Osteocyte (in vitro differentiated cells): ENCODE measurements at regions not wholly inside any gene's neighbourhood (a gene's known extent, or its start where the extent isn't known, plus 50 kb on each side); places are given as distances from the start of the nearest gene placed in this dataset.
"Not testable (repeated sequence)": the region's sequence is repeated elsewhere in the genome, so short reads cannot be mapped to it uniquely, and the experiment has no call there.

ENCODE experiments used
- DNase-seq: peaks from one replicate; pipeline ENCODE4 v3.0.0; 2021; ENCODE audit warnings: mixed read lengths; ENCODE audit not compliant: unreplicated experiment; ENCODE audit errors: extremely low spot score
- H3K27ac Mint-ChIP-seq: one replicate; pipeline ENCODE4 v1.8.0; 2021; ENCODE audit warnings: mild to moderate bottlenecking, mixed read lengths; ENCODE audit not compliant: unreplicated experiment
- H3K27me3 Mint-ChIP-seq: one replicate; pipeline ENCODE4 v1.8.0; 2021; ENCODE audit warnings: mixed read lengths; ENCODE audit not compliant: unreplicated experiment
- H3K36me3 Mint-ChIP-seq: one replicate; pipeline ENCODE4 v1.8.0; 2021; ENCODE audit warnings: mixed read lengths; ENCODE audit not compliant: unreplicated experiment
- H3K4me1 Mint-ChIP-seq: one replicate; pipeline ENCODE4 v1.8.0; 2021; ENCODE audit warnings: mixed read lengths; ENCODE audit not compliant: unreplicated experiment
- H3K4me3 Mint-ChIP-seq: one replicate; pipeline ENCODE4 v1.8.0; 2021; ENCODE audit warnings: mild to moderate bottlenecking, moderate library complexity, mixed read lengths; ENCODE audit not compliant: unreplicated experiment
- H3K9me3 Mint-ChIP-seq: one replicate; pipeline ENCODE4 v1.8.0; 2021; ENCODE audit warnings: mixed read lengths; ENCODE audit not compliant: unreplicated experiment
- CTCF ChIP-seq: fragments of 200-600 bp; sonication (generic); IDR thresholded peaks from 2 replicates; pipeline ENCODE4 v1.5.0; 2021; ENCODE audit warnings: antibody characterized with exemption, mild to moderate bottlenecking, moderate library complexity

GRCh38 chr2:14994721-14995120, 362.2 kb downstream of the LRATD1 start:
- TF ChIP-seq CTCF, result no peak
- no peak for DNase-seq
- Mint-ChIP-seq H3K36me3 (no peaks in the 10 kb centered on the region), H3K4me1 (no peaks in the 10 kb centered on the region), H3K27me3 (no peaks in the 10 kb centered on the region), H3K9me3 (no peaks in the 10 kb centered on the region), H3K4me3 (no peak overlapping the region), H3K27ac (no peak overlapping the region)

- Mint-ChIP-seq H3K4me3 (no peak overlapping the region), H3K4me1 (no peaks in the 10 kb centered on the region), H3K27me3 (no peaks in the 10 kb centered on the region), H3K36me3 (no peaks in the 10 kb centered on the region), H3K27ac (no peak overlapping the region), H3K9me3 (no peaks in the 10 kb centered on the region)
- TF ChIP-seq CTCF, result no peak
- DNase-seq, result no peak
Measured at GRCh38 chr2:14996351-14997014, 364.0 kb downstream of the LRATD1 start.

- Mint-ChIP-seq H3K27me3 (no peaks in the 10 kb centered on the region), H3K36me3 (no peaks in the 10 kb centered on the region), H3K4me3 (no peak overlapping the region), H3K9me3 (no peaks in the 10 kb centered on the region), H3K4me1 (no peaks in the 10 kb centered on the region), H3K27ac (no peak overlapping the region)
- TF ChIP-seq CTCF, result no peak
- no peak for DNase-seq
Measured at GRCh38 chr2:14998546-14998945, 366.0 kb downstream of the LRATD1 start.

- H3K4me3 Mint-ChIP-seq, result no peak overlapping the region
- H3K4me1 Mint-ChIP-seq, result no peaks in the 10 kb centered on the region
- no peaks in the 10 kb centered on the region for H3K36me3 Mint-ChIP-seq
- no peaks in the 10 kb centered on the region for H3K9me3 Mint-ChIP-seq
- H3K27ac Mint-ChIP-seq, result no peak overlapping the region
- TF ChIP-seq CTCF, result no peak
- no peaks in the 10 kb centered on the region for H3K27me3 Mint-ChIP-seq
- no peak for DNase-seq
Measured at GRCh38 chr2:14999114-14999661, 366.7 kb downstream of the LRATD1 start.

- H3K27ac Mint-ChIP-seq, H3K27me3 Mint-ChIP-seq, DNase-seq, H3K4me1 Mint-ChIP-seq, H3K9me3 Mint-ChIP-seq, H3K36me3 Mint-ChIP-seq, H3K4me3 Mint-ChIP-seq: not testable (repeated sequence)
Measured at GRCh38 chr2:15002519-15002918, 370.0 kb downstream of the LRATD1 start.
